Mucosa of gallbladder (tissue), 1 donor: ENCODE measurements at regions not wholly inside any gene's neighbourhood (a gene's known extent, or its start where the extent isn't known, plus 50 kb on each side); places are given as distances from the start of the nearest gene placed in this dataset.
"Not testable (repeated sequence)": the region's sequence is repeated elsewhere in the genome, so short reads cannot be mapped to it uniquely, and the experiment has no call there.

ENCODE experiments used
- DNase-seq: peaks from one replicate; pipeline ENCODE4 v3.0.0-alpha.2; 2020; ENCODE audit warnings: low spot score
- donor health status: DM: no; HTN: no; CAD: no.

DNA sequence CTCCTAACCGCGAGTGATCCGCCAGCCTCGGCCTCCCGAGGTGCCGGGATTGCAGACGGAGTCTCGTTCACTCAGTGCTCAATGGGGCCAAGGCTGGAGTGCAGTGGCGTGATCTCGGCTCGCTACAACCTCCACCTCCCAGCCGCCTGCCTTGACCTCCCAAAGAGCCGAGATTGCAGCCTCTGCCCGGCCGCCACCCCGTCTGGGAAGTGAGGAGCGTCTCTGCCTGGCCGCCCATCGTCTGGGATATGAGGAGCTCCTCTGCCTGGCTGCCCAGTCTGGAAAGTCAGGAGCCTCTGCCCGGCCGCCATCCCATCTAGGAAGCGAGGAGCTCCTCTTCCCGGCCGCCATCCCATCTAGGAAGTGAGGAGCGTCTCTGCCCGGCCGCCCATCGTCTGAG lies 58.8 kb upstream of the ANKRD30BL start:
- DNase-seq, result not testable (repeated sequence)

GRCh38 chr2:132221886-132222285 lies 60.1 kb upstream of the ANKRD30BL start:
- DNase-seq, result not testable (repeated sequence)

- no peak for DNase-seq
Measured at GRCh38 chr2:132252191-132252893, 90.6 kb upstream of the ANKRD30BL start.

DNA sequence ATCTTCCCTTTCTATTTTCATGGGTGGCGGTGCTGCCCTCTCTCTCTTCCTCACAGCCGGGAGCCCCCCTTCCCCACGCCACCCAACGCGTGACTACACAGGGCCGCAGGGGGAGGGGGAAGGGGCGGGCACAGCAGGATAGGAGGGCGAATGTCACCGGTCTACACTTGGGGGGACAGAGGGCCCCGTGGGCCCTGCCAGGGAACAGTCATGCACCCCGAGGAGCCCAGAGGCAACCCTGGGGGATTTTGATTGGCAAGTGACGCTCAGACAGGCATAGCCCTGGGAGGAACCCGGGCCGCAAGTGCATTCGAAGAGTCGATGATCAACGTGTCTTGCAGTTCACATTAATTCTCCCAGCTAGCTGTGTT lies 91.1 kb upstream of the ANKRD30BL start:
- DNase-seq, result no peak

DNA sequence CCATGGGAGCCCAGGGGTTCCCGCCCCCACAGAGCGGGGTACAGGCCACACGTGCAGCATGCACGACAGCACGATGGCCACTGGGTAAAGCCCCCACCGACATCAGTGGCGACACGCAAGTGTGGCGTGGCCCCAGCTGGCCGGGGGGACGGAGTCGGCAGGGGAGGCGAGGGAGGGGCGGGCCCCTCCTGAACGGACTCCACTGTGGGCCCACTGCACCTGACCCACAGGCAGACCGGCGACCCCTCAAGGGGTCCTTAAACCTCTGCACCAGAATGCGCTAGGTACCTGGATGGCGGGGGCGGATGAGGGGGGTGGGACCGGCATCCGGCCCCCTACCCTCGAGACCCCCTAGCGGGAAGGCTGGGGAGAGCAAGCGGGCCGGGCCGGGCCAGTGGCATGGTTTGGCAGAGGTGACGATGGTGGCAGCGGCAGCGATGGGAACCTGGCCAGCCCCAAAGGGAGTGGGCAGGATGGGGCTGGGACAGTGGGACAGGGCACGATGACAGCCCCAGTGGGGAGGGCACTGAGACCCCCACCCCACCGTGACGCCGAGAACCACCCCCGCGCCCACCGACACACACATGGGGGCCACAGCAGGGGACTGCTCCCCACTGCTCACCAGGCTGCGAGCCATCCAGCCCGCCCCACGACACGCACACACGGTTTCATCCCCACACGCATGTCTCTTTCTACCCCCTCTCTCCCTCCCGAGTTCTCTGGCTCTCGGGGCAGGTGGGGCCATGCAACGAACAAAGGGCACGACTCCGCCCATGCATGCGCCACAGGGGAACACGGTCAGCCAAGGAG lies 91.9 kb upstream of the ANKRD30BL start:
- no peak for DNase-seq

DNA sequence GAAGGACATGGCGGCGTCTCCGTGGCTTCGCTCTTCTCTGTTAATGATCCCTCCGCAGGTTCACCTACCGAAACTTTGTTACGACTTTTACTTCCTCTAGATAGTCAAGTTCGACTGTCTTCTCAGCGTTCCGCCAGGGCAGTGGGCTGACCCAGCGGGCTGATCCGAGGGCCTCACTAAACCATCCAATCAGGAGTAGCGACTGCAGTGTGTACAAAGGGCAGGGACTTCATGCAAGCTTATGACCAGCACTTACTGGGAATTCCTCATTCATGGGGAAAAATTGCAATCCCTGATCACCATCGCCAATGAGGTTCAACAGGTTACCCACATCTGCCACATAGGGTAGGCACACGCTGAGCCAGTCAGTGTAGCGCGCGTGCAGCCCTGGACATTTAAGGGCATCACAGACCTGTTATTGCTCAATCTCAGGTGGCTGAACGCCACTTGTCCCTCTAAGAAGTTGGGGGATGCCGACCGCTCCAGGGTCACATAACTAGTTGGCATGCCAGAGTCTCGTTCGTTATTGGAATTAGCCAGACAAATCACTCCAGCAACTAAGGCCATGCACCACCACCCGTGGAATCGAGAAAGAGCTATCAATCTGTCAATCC lies 92.7 kb upstream of the ANKRD30BL start:
- not testable (repeated sequence) for DNase-seq

GRCh38 chr2:132255714-132256113 lies 94.0 kb upstream of the ANKRD30BL start:
- no peak for DNase-seq

DNA sequence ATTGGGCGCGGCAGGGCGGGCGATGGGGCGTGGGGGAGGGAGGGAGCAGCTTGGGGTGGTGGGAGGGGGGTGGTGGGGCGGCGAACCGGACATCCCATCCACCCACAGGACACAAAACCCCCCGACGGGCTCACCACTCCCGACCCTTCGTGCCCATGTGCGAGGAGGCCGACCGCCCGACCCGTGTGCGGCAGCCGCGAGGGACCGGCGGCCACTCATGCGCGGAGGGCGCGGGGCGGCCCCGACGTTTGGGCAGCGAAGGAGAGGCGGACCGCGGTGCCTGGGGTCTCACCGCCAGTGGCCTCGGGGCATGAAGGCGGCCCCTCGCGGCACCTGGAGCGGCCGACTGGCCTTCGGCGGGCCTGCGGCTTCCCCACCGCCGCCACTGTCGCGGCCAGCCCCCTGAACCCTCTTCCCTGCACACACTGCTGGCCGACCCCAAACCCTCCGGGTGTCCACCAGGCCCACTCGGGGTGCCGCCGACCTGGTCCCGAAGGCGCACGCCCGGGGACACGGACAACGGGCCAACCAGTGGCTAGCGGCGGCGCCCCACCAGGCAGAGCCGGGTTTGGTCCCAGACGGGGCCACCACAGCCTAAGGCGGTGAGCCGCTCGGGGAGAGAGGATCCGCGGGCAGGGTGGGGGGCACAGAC lies 94.6 kb upstream of the ANKRD30BL start:
- no peak for DNase-seq

DNA sequence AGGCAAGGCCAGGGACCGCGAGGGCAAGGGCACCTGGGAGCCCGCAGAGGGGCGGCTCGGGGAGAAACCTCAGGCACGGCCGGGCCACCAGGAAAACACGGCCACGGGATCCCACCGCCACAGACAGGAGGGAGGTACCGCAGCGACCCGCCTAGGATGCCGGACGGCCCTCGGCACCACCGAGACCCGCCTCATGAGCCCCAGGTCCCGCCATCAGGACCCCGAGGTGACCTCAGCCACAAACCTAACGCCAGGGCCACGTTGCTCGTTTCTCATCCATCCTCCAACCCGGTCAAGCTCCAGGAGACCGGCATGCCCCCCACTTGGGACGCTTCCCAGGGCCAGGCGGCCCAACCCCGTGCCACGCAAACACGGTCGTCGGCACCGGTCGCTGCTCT lies 95.2 kb upstream of the ANKRD30BL start:
- DNase-seq, result not testable (repeated sequence)

GRCh38 chr2:132257301-132258171 lies 95.8 kb upstream of the ANKRD30BL start:
- not testable (repeated sequence) for DNase-seq

- not testable (repeated sequence) for DNase-seq
Measured at GRCh38 chr2:132259276-132259675, 97.5 kb upstream of the ANKRD30BL start.

DNA sequence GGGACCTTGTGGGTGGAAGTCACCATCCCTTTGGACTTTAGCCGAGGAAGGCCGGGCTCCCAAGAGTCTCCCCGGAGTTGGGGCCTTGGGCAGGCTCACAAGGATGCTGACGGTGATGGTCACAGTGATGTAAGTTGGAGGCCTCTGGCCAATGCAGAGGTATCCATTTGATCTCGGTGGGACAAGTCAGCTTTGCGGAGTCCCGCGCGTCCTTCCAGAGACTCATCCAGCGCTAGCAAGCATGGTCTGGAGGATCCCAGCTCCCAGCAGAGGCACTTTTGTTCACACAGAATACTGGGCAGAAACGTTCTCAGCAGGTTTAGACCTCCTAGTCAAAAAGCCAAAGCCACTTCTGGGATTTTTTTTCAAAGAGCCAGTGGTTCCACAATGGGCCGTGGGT lies 103.8 kb upstream of the ANKRD30BL start:
- not testable (repeated sequence) for DNase-seq

DNA sequence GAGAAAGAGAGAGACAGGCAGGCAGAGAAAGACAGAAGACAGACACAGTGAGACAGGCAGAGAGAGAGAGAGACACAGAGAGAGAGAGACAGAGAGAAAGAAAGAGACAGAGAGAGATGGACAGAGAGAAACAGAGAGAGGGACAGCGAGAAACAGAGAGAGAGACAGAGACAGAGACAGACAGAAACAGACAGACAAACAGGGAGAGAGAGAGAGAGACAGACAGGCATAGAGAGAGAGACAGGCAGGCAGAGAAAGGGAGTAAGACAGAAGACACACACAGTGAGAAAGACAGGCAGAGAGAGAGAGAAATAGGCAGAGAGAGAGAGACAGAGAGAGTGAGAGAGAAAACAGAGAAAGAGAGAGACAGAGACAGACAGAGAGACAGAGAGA lies 105.3 kb upstream of the ANKRD30BL start:
- no peak for DNase-seq

DNA sequence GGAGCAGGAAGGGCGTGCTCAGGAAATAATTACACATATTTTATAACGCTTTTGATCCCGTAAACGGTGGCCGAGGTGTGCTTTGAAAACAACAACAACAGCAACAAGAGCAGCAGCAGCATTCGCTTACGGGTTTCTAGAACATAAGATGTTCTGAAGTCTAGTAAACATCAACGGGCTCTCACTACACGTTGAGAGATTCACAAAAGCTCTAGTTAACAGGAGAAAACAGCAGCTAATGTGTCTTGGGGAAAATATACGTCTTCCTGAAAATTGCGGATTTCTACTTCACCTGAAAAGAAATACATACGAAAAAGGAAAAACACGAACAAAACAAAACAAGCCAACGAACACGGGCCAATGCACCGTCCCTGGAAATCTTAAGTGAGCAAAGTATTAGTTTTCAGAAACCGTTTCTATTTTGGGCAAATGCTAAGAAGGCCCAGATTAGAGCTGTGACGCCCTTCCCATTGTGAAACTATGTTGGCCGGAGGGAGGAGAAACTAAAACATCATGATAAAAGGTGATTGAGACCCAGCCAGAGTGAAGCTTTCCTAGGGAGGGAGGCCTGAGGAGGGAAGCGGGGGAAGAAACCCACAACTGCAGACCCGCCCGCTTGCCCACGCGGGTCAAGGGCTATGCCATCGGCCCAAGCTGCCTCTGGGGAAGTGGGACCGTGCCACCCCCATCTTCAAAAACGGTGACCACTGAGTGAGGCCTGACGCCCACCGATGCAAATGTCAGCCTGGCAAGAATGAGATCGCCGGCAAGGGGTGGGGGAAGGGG lies 105.9 kb upstream of the ANKRD30BL start:
- not testable (repeated sequence) for DNase-seq

DNA sequence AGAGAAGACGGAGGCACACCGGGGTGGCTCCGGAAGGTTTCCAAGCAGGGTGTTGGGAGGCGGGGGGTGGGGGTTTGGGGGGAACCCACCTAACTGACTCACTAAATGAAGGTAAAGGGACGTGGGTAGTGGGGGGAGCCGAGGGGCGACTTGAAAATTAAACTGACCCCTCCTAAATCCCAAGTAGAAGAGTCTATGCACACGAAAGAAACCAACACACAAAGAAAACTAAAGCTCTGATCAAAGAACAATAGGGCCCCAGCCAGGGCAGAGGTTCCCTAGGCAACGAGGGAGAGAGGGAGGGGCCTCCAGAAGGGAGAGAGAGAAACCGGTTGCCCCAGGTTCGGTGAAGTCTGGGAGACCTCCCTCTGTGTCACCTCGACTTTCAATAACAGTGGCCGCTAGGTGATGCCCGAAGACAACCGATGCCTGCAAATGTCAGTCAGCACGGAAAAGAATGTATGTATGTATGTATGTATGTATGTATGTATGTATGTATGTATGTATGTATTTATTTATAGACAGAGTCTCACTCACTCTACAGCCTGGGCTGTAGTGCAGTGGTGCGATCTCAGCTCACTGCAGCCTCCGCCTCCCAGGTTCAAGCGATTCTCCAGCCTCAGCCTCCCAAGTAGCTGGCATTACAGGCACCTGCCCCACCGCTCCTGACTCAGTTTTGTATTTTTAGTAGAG lies 106.7 kb upstream of the ANKRD30BL start:
- peak; percentile 90 for DNase-seq

DNA sequence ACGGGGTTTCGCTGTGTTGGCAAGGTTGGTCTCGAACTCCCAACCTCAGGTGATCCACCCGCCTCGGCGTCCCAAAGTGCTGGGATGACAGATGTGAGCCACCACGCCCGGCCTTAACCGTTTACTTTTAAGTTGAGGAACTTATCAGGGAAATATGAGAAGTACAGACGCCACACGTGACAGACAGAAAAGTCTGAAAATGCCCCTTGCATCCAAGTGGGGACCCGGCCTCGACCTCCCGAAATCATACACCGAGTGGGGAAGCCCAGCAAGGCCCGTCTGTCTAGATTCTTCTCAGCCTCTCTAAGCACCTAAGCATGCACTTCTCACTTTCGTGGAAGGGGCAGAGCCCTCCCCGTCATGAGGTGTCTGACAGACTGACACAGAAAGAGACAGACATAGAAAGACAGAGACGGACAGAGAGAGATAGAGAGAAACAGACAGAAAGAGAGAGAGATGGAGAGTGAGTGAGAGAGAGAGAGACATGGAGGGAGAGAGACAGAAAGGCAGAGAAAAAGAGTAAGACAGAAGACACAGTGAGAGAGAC lies 107.3 kb upstream of the ANKRD30BL start:
- no peak for DNase-seq

GRCh38 chr2:132270255-132270654 lies 108.5 kb upstream of the ANKRD30BL start:
- DNase-seq, result no peak

DNA sequence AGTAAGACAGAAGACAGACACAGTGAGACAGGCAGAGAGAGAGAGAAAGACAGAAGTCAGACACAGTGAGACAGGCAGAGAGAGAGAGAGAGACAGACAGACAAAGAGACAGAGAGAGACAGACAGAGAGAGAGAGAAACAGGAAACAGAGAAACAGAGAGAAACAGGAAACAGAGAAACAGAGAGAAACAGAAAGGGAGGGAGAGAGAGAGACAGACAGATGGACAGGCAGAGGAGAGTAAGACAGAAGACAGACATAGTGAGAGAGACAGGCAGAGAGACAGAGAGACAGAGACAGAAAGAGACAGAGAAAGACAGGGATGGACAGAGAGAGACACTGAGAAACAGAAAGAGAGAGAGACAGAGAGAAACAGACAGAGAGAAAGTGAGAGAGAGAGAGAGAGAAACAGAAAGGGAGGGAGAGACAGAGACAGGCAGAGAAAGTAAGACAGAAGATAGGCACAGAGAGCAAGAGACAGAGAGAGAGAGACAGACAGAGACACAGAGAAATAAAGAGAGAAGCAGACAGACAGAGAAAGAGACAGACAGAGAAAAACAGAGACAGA lies 109.3 kb upstream of the ANKRD30BL start:
- no peak for DNase-seq

DNA sequence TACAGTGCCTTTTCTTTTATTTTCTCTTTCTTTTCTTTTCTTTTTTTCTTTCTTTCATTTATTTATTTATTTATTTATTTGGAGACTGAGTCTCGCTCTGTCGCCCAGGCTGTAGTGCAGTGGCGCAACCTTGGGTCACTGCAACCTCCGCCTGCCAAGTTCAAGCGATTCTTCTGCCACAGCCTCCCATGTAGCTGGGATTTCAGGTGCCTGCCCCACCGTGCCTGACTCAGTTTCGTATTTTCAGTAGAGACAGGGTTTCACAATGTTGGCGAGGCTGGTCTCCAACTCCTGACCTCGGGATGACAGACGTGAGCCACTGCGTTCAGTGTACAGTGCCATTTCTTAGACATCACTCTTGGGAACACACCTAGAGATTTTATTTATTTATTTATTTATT lies 110.0 kb upstream of the ANKRD30BL start:
- not testable (repeated sequence) for DNase-seq
